Adrenal gland (tissue), 9 donors: ENCODE measurements at regions not wholly inside any gene's neighbourhood (a gene's known extent, or its start where the extent isn't known, plus 50 kb on each side); places are given as distances from the start of the nearest gene placed in this dataset.
A peak's percentile ranks its signal among the peaks of the same experiment; 100 is the strongest.

Source experiments
- DNase-seq, 7 donors: peaks; one replicate each; pipeline ENCODE4 v3.0.0-alpha.2; 2019 to 2020
- H3K27ac ChIP-seq, 5 donors: fragments of 200-600 bp; sonication (generic) in 4 of 5; 1 replicate in 3 of 5; 2 replicates in 2 of 5; pipeline versions ENCODE4 v1.5.1 to v1.8.0; 2016 to 2020; ENCODE audit warnings: mild to moderate bottlenecking in 1 of 5
- H3K27me3 ChIP-seq: fragments of 200-600 bp; 2 replicates; pipeline ENCODE4 v1.8.0; 2021
- H3K36me3 ChIP-seq, 2 donors: fragments of 200-600 bp; replicated peaks in 1 of 2; 1 replicate in 1 of 2; 2 replicates in 1 of 2; pipeline versions ENCODE4 v1.5.1 to v1.8.0; 2018 to 2022
- H3K4me1 ChIP-seq, 2 donors: fragments of 200-600 bp; replicated peaks in 1 of 2; 1 replicate in 1 of 2; 2 replicates in 1 of 2; pipeline versions ENCODE4 v1.5.1 to v1.8.0; 2018 to 2021
- H3K4me3 ChIP-seq, 4 donors: fragments of 200-600 bp; sonication (generic) in 3 of 4; one replicate each; pipeline ENCODE4 v1.5.1; 2016 to 2018
- H3K9me3 ChIP-seq, 3 donors: fragments of 200-600 bp; sonication (generic) in 1 of 3; replicated peaks in 1 of 3; 1 replicate in 2 of 3; 2 replicates in 1 of 3; pipeline versions ENCODE4 v1.5.1 to v1.8.0; 2016 to 2021
- POLR2A ChIP-seq, 2 donors: fragments of 450-650 bp; IDR thresholded peaks; one replicate each; pipeline ENCODE4 v1.6.1; 2017; ENCODE audit warnings: antibody characterized with exemption in 2 of 2, mild to moderate bottlenecking in 2 of 2, moderate library complexity in 1 of 2
- WGBS, 4 donors: extraction: QIAGEN DNeasy Blood & Tissue Kit in 2 of 4; methylation state at CpG; one replicate each; pipeline versions ENCODE4 v1.1.5 to v1.1.7; 2013 to 2017; 5-methylcytosine and 5-hydroxymethylcytosine counted together
- intact Hi-C, 2 donors: fragments of 100-400 bp; cut with DNase I; formaldehyde crosslinking; loops; one replicate each; pipeline versions ENCODE4 v1.14.1 to v1.15.0; 2022 to 2023
- TF ChIP-seq, protein P1 (sequence below), 6 experiments: fragments of 450-650 bp in 4 of 6; fragments of 200-600 bp in 2 of 6; sonication (generic) in 1 of 6; IDR thresholded peaks; 1 replicate in 5 of 6; 2 replicates in 1 of 6; pipeline versions ENCODE4 v1.5.1 to v1.8.0; 2016 to 2021; ENCODE audit warnings: antibody characterized with exemption in 6 of 6, mild to moderate bottlenecking in 2 of 6, moderate library complexity in 1 of 6
- donor health status: healthy with polysubstance abuse.
- donor health status: Bipolar disorder and iron deficiency.
- donor health status: DM: yes; HTN: yes; CAD: no.
- donor health status: DM: no; HTN: no; CAD: no.
- donor health status: DM: no; HTN: no; CAD: no.

DNA sequence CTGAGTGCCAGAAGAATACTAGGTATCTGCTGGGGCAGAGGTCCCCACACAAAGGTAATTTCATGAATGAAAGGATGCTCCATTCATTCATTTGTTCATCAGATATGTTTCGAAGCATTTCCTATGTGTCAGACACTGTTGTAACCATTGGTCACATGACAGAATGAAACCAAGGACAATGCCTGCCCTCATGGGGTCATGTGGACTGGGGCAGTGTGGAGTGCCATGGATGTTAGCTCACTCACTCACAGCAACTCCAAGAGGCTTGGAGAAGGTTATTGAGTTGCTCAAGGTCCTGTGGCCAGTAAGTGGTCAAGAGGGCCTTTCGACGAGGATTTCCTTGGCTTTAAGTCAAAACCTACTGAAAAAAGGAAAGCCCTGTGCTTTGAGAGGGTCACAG lies 223.5 kb downstream of the ARHGAP12 start:
- Histone ChIP-seq H3K27ac (peak overlapping the region in 2 of 5 donors; percentile 84 to 91), H3K9me3 (peaks cover 0 to 2% (median 0%) of the 10 kb centered on the region in 3 donors), H3K4me3 (no peak overlapping the region), H3K36me3 (no peaks in the 10 kb centered on the region), H3K4me1 (peaks cover 13 to 59% of the 10 kb centered on the region in 2 donors), H3K27me3 (no peaks in the 10 kb centered on the region)
- intact Hi-C loops, result loop anchor here in 1 of 2 donors (10.0 kb wide), 1 partner anchor 70 kb away; no protein-coding TSS in a partner anchor
- 57 to 74% (median 69%) methylated on average over 3 of the region's 3 CpGs for WGBS, 4 donors
- TF ChIP-seq, protein P1, sequence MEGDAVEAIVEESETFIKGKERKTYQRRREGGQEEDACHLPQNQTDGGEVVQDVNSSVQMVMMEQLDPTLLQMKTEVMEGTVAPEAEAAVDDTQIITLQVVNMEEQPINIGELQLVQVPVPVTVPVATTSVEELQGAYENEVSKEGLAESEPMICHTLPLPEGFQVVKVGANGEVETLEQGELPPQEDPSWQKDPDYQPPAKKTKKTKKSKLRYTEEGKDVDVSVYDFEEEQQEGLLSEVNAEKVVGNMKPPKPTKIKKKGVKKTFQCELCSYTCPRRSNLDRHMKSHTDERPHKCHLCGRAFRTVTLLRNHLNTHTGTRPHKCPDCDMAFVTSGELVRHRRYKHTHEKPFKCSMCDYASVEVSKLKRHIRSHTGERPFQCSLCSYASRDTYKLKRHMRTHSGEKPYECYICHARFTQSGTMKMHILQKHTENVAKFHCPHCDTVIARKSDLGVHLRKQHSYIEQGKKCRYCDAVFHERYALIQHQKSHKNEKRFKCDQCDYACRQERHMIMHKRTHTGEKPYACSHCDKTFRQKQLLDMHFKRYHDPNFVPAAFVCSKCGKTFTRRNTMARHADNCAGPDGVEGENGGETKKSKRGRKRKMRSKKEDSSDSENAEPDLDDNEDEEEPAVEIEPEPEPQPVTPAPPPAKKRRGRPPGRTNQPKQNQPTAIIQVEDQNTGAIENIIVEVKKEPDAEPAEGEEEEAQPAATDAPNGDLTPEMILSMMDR (IDR thresholded peaks at IDR 0.05), result no peak
- no peak for TF ChIP-seq POLR2A (IDR thresholded peaks at IDR 0.05)
- no peak for DNase-seq

DNA sequence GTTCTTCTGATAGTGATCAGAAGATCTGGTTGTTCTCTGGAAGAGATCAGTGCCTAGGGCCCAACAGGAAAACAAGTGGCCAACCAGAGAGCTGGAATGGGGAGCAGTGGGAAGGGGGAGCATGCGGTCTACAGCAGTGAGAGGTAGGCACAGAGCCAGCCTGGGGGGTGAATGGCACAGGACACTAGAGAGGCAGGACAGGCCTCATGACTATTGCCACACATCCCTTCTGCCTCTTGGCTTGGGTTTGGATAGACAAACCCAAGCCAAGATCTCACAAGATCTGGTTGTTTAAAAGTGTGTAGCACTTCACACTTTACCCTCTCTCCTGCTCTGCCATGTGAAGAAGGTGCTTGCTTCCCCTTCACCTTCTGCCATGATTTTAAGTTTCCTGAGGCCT lies 224.4 kb downstream of the ARHGAP12 start:
- Histone ChIP-seq H3K4me1 (peaks cover 11 to 64% of the 10 kb centered on the region in 2 donors), H3K9me3 (no peaks in the 10 kb centered on the region), H3K27me3 (no peaks in the 10 kb centered on the region), H3K4me3 (no peak overlapping the region), H3K36me3 (no peaks in the 10 kb centered on the region), H3K27ac (no peak overlapping the region)
- TF ChIP-seq POLR2A (IDR thresholded peaks at IDR 0.05), result no peak
- TF ChIP-seq, protein P1 (IDR thresholded peaks at IDR 0.05), result no peak
- WGBS, 4 donors, result 75 to 85% (median 85%) methylated on average over 1 of the region's 1 CpG
- peak in 4 of 7 donors; percentile 37 to 63 (median 41) for DNase-seq
- intact Hi-C loops, result loop anchor here in 1 of 2 donors (10.0 kb wide), 1 partner anchor 71 kb away; no protein-coding TSS in a partner anchor

DNA sequence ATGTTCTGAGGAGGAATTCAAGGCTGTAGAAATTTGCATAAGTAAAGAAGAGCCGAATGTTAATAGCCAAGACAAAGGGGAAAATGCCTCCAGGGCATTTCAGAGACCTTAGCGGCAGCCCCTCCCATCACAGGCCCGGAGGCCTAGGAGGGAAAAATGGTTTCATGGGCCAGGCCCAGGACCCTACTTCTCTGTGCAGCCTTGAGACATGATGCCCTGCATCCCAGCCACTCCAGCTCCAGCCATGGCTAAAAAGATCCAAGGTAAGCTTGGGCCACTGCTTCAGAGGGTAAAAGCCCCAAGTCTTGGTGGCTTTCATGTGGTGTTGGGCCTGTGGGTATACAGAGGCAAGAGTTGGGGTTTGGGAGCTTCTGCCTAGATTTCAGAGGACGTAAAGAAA lies 225.7 kb downstream of the ARHGAP12 start:
- H3K4me1 ChIP-seq, result peaks cover 0 to 64% of the 10 kb centered on the region in 2 donors
- H3K27me3 ChIP-seq, result no peaks in the 10 kb centered on the region
- TF ChIP-seq, protein P1 (IDR thresholded peaks at IDR 0.05), result no peak
- TF ChIP-seq POLR2A (IDR thresholded peaks at IDR 0.05), result no peak
- intact Hi-C loops, result loop anchor here in 1 of 2 donors (10.0 kb wide), 1 partner anchor 72 kb away; no protein-coding TSS in a partner anchor
- no peaks in the 10 kb centered on the region for H3K9me3 ChIP-seq
- DNase-seq, result no peak
- H3K4me3 ChIP-seq, result no peak overlapping the region
- WGBS, 4 donors, result 75 to 90% (median 86%) methylated on average over 3 to 4 of the region's 4 CpGs
- no peaks in the 10 kb centered on the region for H3K36me3 ChIP-seq
- H3K27ac ChIP-seq, result no peak overlapping the region

DNA sequence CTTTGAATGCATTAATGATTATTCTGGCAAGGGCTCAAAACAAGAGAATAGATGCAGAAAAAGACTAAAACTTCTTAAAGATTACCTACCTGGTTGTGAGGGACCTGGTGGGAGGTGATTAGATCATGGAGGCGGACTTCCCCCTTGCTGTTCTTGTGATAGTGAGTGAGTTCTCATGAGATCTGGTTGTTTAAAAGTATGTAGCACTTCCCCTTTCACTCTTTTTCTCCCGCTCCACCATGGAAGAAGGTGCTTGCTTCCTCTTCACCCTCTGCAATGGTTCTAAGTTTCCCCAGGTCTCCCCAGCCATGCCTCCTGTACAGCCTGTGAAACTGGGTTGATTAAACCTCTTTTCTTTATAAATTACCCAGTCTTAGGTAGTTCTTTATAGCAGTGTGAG lies 226.6 kb downstream of the ARHGAP12 start:
- intact Hi-C loops, result loop anchor here in 1 of 2 donors (10.0 kb wide), 1 partner anchor 73 kb away; no protein-coding TSS in a partner anchor
- 75 to 89% (median 81%) methylated on average over 2 of the region's 2 CpGs for WGBS, 4 donors

More for the DNA sequence above, 226.6 kb downstream of the ARHGAP12 start:
- no peak for DNase-seq
- Histone ChIP-seq H3K27me3 (no peaks in the 10 kb centered on the region), H3K9me3 (no peaks in the 10 kb centered on the region), H3K4me3 (no peak overlapping the region), H3K27ac (peak overlapping the region in 3 of 5 donors; percentile 23 to 90 (median 62)), H3K4me1 (peaks cover 0 to 64% of the 10 kb centered on the region in 2 donors), H3K36me3 (no peaks in the 10 kb centered on the region)
- TF ChIP-seq, protein P1 (IDR thresholded peaks at IDR 0.05), result no peak
- no peak for TF ChIP-seq POLR2A (IDR thresholded peaks at IDR 0.05)
